ENCODE measurements at regions not wholly inside any gene's neighbourhood (a gene's known extent, or its start where the extent isn't known, plus 50 kb on each side); places are given as distances from the start of the nearest gene placed in this dataset.
A peak's percentile ranks its signal among the peaks of the same experiment; 100 is the strongest.

GRCh38 chr5:12757035-12757434 lies 852.8 kb upstream of the CTNND2 start:
- Mint-ChIP-seq H3K4me1 (no peaks in the 10 kb centered on the region), H3K4me3 (no peak overlapping the region), H3K9me3 (peaks cover 0 to 6% (median 3%) of the 10 kb centered on the region in 5 donors), H3K27me3 (no peaks in the 10 kb centered on the region), H3K27ac (no peak overlapping the region), H3K36me3 (no peaks in the 10 kb centered on the region)
- no peak for DNase-seq
- H3K4me1 ChIP-seq (ENCODE audit: insufficient read depth, low read length) = no peaks in the 10 kb centered on the region
- ChIA-PET CTCF (no interaction called here), POLR2A (no interaction called here)
- H3K4me3 ChIP-seq (ENCODE audit: low read length) = no peak overlapping the region
- no peaks in the 10 kb centered on the region for H3K36me3 ChIP-seq (ENCODE audit: insufficient read depth, low read length)
- H3K27me3 ChIP-seq (ENCODE audit: insufficient read depth, low read length, poor library complexity, severe bottlenecking) = no peaks in the 10 kb centered on the region
- H3K9me3 ChIP-seq (ENCODE audit: low read length) = no peaks in the 10 kb centered on the region
- no peak overlapping the region for H3K27ac ChIP-seq (ENCODE audit: low read depth, low read length)

DNA sequence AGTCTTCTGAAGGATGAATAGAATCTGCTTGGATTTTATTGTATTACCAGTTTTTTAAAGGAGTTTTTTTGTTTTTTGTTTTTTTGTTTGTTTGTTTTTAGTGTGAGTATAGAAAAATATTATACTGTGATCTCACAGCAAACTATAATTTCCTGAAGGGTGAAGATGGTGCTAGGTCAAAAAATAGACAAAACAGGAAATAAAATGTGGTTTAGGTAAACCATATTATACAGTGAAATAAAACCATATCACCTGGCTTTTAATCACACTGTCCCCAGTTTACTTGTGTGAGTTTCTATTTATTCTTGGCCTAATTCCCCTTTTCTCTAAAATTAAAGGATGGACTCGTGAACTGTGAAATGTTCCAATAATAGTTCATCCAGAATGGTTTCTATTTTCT lies 841.3 kb upstream of the CTNND2 start:
- Histone ChIP-seq H3K27ac (ENCODE audit: low read depth, low read length) (no peak overlapping the region), H3K36me3 (ENCODE audit: insufficient read depth, low read length) (no peaks in the 10 kb centered on the region), H3K4me3 (ENCODE audit: low read length) (no peak overlapping the region), H3K9me3 (ENCODE audit: low read length) (no peaks in the 10 kb centered on the region), H3K27me3 (ENCODE audit: insufficient read depth, low read length, poor library complexity, severe bottlenecking) (no peaks in the 10 kb centered on the region), H3K4me1 (ENCODE audit: insufficient read depth, low read length) (no peaks in the 10 kb centered on the region)
- no peak for DNase-seq
- H3K27me3 Mint-ChIP-seq = no peaks in the 10 kb centered on the region
- peak overlapping the region in 6 of 8 donors; percentile 13 to 61 (median 44) for H3K27ac Mint-ChIP-seq
- CTCF ChIA-PET = no interaction called here
- peaks cover 0 to 26% (median 7%) of the 10 kb centered on the region in 5 donors for H3K9me3 Mint-ChIP-seq
- H3K4me3 Mint-ChIP-seq = peak overlapping the region in 3 of 7 donors; percentile 32 to 64 (median 61)
- H3K36me3 Mint-ChIP-seq = no peaks in the 10 kb centered on the region
- H3K4me1 Mint-ChIP-seq = peaks cover 3 to 20% (median 14%) of the 10 kb centered on the region in 3 donors
- POLR2A ChIA-PET = no interaction called here

- Histone ChIP-seq H3K27me3 (ENCODE audit: insufficient read depth, low read length, poor library complexity, severe bottlenecking) (no peaks in the 10 kb centered on the region), H3K4me3 (ENCODE audit: low read length) (no peak overlapping the region), H3K4me1 (ENCODE audit: insufficient read depth, low read length) (no peaks in the 10 kb centered on the region), H3K9me3 (ENCODE audit: low read length) (no peaks in the 10 kb centered on the region), H3K36me3 (ENCODE audit: insufficient read depth, low read length) (no peaks in the 10 kb centered on the region), H3K27ac (ENCODE audit: low read depth, low read length) (no peak overlapping the region)
- Mint-ChIP-seq H3K4me3 (no peak overlapping the region), H3K27ac (no peak overlapping the region), H3K27me3 (no peaks in the 10 kb centered on the region), H3K36me3 (no peaks in the 10 kb centered on the region), H3K4me1 (peaks cover 3 to 20% (median 14%) of the 10 kb centered on the region in 3 donors), H3K9me3 (peaks cover 0 to 24% (median 7%) of the 10 kb centered on the region in 5 donors)
- no peak for DNase-seq
- ChIA-PET POLR2A (no interaction called here), CTCF (no interaction called here)
Observed at GRCh38 chr5:12743582-12743981, 839.3 kb upstream of the CTNND2 start.

- no peaks in the 10 kb centered on the region for H3K27me3 Mint-ChIP-seq
- H3K4me3 Mint-ChIP-seq = no peak overlapping the region
- H3K4me1 ChIP-seq (ENCODE audit: insufficient read depth, low read length) = no peaks in the 10 kb centered on the region
- H3K9me3 ChIP-seq (ENCODE audit: low read length) = no peaks in the 10 kb centered on the region
- no peak overlapping the region for H3K27ac Mint-ChIP-seq
- no peak for DNase-seq
- H3K9me3 Mint-ChIP-seq = peaks cover 2 to 31% (median 9%) of the 10 kb centered on the region in 5 donors
- POLR2A ChIA-PET = no interaction called here
- H3K4me3 ChIP-seq (ENCODE audit: low read length) = no peak overlapping the region
- CTCF ChIA-PET = no interaction called here
- no peaks in the 10 kb centered on the region for H3K36me3 ChIP-seq (ENCODE audit: insufficient read depth, low read length)
- no peak overlapping the region for H3K27ac ChIP-seq (ENCODE audit: low read depth, low read length)
- peaks cover 0 to 7% (median 6%) of the 10 kb centered on the region in 3 donors for H3K4me1 Mint-ChIP-seq
- no peaks in the 10 kb centered on the region for H3K27me3 ChIP-seq (ENCODE audit: insufficient read depth, low read length, poor library complexity, severe bottlenecking)
- no peaks in the 10 kb centered on the region for H3K36me3 Mint-ChIP-seq
Observed at GRCh38 chr5:12730354-12730753, 826.1 kb upstream of the CTNND2 start.

- ChIA-PET POLR2A (no interaction called here), CTCF (no interaction called here)
- Mint-ChIP-seq H3K27me3 (no peaks in the 10 kb centered on the region), H3K4me1 (no peaks in the 10 kb centered on the region), H3K4me3 (no peak overlapping the region), H3K27ac (no peak overlapping the region), H3K9me3 (peaks cover 0 to 13% (median 6%) of the 10 kb centered on the region in 5 donors), H3K36me3 (peaks cover 0 to 3% (median 0%) of the 10 kb centered on the region in 3 donors)
- no peaks in the 10 kb centered on the region for H3K4me1 ChIP-seq (ENCODE audit: insufficient read depth, low read length)
- H3K9me3 ChIP-seq (ENCODE audit: low read length) = no peaks in the 10 kb centered on the region
- H3K36me3 ChIP-seq (ENCODE audit: insufficient read depth, low read length) = no peaks in the 10 kb centered on the region
- H3K27me3 ChIP-seq (ENCODE audit: insufficient read depth, low read length, poor library complexity, severe bottlenecking) = no peaks in the 10 kb centered on the region
- H3K27ac ChIP-seq (ENCODE audit: low read depth, low read length) = no peak overlapping the region
- no peak overlapping the region for H3K4me3 ChIP-seq (ENCODE audit: low read length)
- no peak for DNase-seq
Observed at GRCh38 chr5:12716664-12717063, 812.4 kb upstream of the CTNND2 start.

DNA sequence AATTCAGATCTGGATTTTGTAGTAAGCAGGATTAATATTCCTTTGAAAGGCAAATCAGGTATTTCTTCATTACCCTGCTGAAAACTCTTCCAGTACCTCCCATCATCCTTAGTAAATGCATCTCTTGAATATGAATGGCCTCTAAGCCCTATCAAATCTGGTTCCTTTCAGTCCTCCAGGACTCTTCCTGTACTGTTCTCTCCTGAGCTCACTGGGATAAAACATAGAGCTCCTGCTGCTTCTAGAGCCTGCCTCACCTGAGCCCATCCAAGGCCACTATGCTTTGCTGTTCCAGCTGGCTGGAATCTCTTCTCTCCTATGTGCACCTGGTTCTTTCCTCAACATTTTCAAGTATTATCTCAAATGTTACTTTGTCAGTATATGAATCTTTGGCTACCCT lies 803.3 kb upstream of the CTNND2 start:
- no peaks in the 10 kb centered on the region for H3K27me3 ChIP-seq (ENCODE audit: insufficient read depth, low read length, poor library complexity, severe bottlenecking)
- H3K27ac Mint-ChIP-seq = no peak overlapping the region

DNA sequence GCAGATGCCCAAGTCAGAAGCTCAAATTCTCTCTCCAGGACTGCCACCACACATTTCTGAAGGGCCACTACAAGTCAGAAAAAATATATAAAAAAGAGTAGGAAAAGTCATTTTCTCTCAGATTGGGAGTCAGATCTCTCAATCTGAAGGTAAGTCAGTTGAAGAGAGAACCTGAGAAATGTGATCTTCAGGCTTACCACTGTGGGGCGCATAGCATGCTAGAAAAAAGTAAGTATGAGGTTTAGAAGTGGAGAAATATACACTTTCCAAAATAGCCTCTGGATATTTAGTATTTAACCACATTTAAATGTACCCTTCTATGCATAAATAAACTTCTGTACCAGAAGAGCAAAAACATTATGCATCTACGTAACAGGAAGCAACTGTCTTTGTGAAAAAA lies 800.7 kb upstream of the CTNND2 start:
- H3K9me3 ChIP-seq (ENCODE audit: low read length) = no peaks in the 10 kb centered on the region
- H3K27ac Mint-ChIP-seq = no peak overlapping the region
- H3K36me3 ChIP-seq (ENCODE audit: insufficient read depth, low read length) = no peaks in the 10 kb centered on the region
- no peaks in the 10 kb centered on the region for H3K36me3 Mint-ChIP-seq
- no peaks in the 10 kb centered on the region for H3K4me1 ChIP-seq (ENCODE audit: insufficient read depth, low read length)
- no peak for DNase-seq
- H3K4me3 ChIP-seq (ENCODE audit: low read length) = no peak overlapping the region
- H3K4me1 Mint-ChIP-seq = no peaks in the 10 kb centered on the region
- no peaks in the 10 kb centered on the region for H3K27me3 ChIP-seq (ENCODE audit: insufficient read depth, low read length, poor library complexity, severe bottlenecking)
- H3K4me3 Mint-ChIP-seq = no peak overlapping the region
- no peak overlapping the region for H3K27ac ChIP-seq (ENCODE audit: low read depth, low read length)
- CTCF ChIA-PET = no interaction called here
- H3K27me3 Mint-ChIP-seq = no peaks in the 10 kb centered on the region
- POLR2A ChIA-PET = no interaction called here
- H3K9me3 Mint-ChIP-seq = peaks cover 0 to 16% (median 3%) of the 10 kb centered on the region in 5 donors

More for the DNA sequence above, 803.3 kb upstream of the CTNND2 start:
- H3K9me3 ChIP-seq (ENCODE audit: low read length) = no peaks in the 10 kb centered on the region
- H3K4me1 ChIP-seq (ENCODE audit: insufficient read depth, low read length) = no peaks in the 10 kb centered on the region
- Mint-ChIP-seq H3K27me3 (no peaks in the 10 kb centered on the region), H3K4me3 (no peak overlapping the region), H3K4me1 (no peaks in the 10 kb centered on the region), H3K9me3 (peaks cover 0 to 12% (median 3%) of the 10 kb centered on the region in 5 donors), H3K36me3 (no peaks in the 10 kb centered on the region)
- CTCF ChIA-PET = no interaction called here
- H3K4me3 ChIP-seq (ENCODE audit: low read length) = no peak overlapping the region
- no peaks in the 10 kb centered on the region for H3K36me3 ChIP-seq (ENCODE audit: insufficient read depth, low read length)
- no peak for DNase-seq
- no peak overlapping the region for H3K27ac ChIP-seq (ENCODE audit: low read depth, low read length)
- POLR2A ChIA-PET = no interaction called here

- no peak for DNase-seq
- Histone ChIP-seq H3K36me3 (ENCODE audit: insufficient read depth, low read length) (no peaks in the 10 kb centered on the region), H3K9me3 (ENCODE audit: low read length) (no peaks in the 10 kb centered on the region), H3K27ac (ENCODE audit: low read depth, low read length) (no peak overlapping the region), H3K27me3 (ENCODE audit: insufficient read depth, low read length, poor library complexity, severe bottlenecking) (no peaks in the 10 kb centered on the region), H3K4me1 (ENCODE audit: insufficient read depth, low read length) (no peaks in the 10 kb centered on the region), H3K4me3 (ENCODE audit: low read length) (no peak overlapping the region)
- H3K27ac Mint-ChIP-seq = no peak overlapping the region
- no peaks in the 10 kb centered on the region for H3K27me3 Mint-ChIP-seq
- peaks cover 0 to 16% (median 3%) of the 10 kb centered on the region in 5 donors for H3K9me3 Mint-ChIP-seq
- ChIA-PET CTCF (no interaction called here), POLR2A (no interaction called here)
- no peaks in the 10 kb centered on the region for H3K36me3 Mint-ChIP-seq
- H3K4me1 Mint-ChIP-seq = no peaks in the 10 kb centered on the region
- no peak overlapping the region for H3K4me3 Mint-ChIP-seq
Observed at GRCh38 chr5:12703254-12703653, 799.0 kb upstream of the CTNND2 start.

DNA sequence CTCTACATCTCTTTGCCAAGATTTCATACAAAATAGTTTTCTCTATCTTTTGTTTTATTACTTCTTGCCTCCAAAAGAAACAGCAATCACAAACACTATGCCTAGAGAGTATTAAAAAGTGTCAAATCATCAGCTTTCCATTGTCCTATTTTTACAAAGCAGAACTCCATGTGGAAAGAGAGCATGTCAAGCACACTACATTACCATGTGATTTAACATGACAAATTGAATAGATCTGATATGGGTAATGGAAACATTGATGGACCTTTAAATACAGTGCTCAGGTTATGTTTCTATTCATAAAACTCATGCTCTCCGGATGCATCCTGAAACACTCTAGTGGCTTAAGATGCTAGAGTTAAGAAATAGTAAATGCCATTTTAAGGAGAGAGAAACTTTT lies 791.4 kb upstream of the CTNND2 start:
- Histone ChIP-seq H3K4me1 (ENCODE audit: insufficient read depth, low read length) (no peaks in the 10 kb centered on the region), H3K27ac (ENCODE audit: low read depth, low read length) (no peak overlapping the region), H3K4me3 (ENCODE audit: low read length) (no peak overlapping the region), H3K9me3 (ENCODE audit: low read length) (no peaks in the 10 kb centered on the region), H3K36me3 (ENCODE audit: insufficient read depth, low read length) (no peaks in the 10 kb centered on the region), H3K27me3 (ENCODE audit: insufficient read depth, low read length, poor library complexity, severe bottlenecking) (no peaks in the 10 kb centered on the region)
- H3K9me3 Mint-ChIP-seq = peaks cover 0 to 18% (median 4%) of the 10 kb centered on the region in 5 donors
- no peak overlapping the region for H3K4me3 Mint-ChIP-seq
- H3K27me3 Mint-ChIP-seq = no peaks in the 10 kb centered on the region
- H3K27ac Mint-ChIP-seq = no peak overlapping the region
- H3K36me3 Mint-ChIP-seq = peaks cover 0 to 4% (median 0%) of the 10 kb centered on the region in 3 donors
- CTCF ChIA-PET = no interaction called here
- no peaks in the 10 kb centered on the region for H3K4me1 Mint-ChIP-seq
- DNase-seq = no peak
- POLR2A ChIA-PET = no interaction called here
